ENCODE measurements at regions not wholly inside any gene's neighbourhood (a gene's known extent, or its start where the extent isn't known, plus 50 kb on each side); places are given as distances from the start of the nearest gene placed in this dataset.

GRCh38 chr2:52929412-52929811 lies 838.2 kb upstream of the CHAC2 start:
- no peak for TF ChIP-seq EP300 (IDR thresholded peaks at IDR 0.05)
- no peak for TF ChIP-seq CTCF (IDR thresholded peaks at IDR 0.05)
